ENCODE measurements at regions not wholly inside any gene's neighbourhood (a gene's known extent, or its start where the extent isn't known, plus 50 kb on each side); places are given as distances from the start of the nearest gene placed in this dataset.

DNA sequence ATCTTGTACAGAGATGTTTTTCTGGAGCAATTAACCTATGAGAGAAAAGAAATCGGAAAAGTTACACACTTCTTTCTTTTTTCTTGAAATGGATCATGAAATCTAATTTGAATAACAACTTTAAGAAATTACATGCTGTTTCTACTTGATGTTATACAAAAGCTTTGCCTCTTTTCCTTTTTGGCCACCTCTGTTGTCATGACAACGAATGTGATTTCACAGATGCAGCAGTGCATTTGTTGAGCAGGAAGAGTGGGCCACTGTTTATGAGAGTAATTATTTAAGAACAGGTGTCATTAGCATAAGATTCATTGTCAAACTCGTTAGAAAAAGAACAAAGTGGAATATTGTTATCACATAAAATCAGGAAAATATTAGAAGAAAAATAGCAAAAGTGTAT lies 148.3 kb upstream of the IMPG1 start:
- TF ChIP-seq POLR2AphosphoS5 (IDR thresholded peaks at IDR 0.05; ENCODE audit: low read depth, low read length) (no peak), POLR2A (IDR thresholded peaks at IDR 0.05; ENCODE audit: borderline replicate concordance, extremely low read depth, insufficient read depth, insufficient read length) (no peak), ZNF274 (IDR thresholded peaks at IDR 0.05; ENCODE audit: low read depth, low read length) (no peak), EZH2 (IDR thresholded peaks at IDR 0.05) (no peak), SP1 (IDR thresholded peaks at IDR 0.05; ENCODE audit: low read depth) (no peak), JUND (IDR thresholded peaks at IDR 0.05) (no peak), CEBPB (IDR thresholded peaks at IDR 0.05; ENCODE audit: low read depth) (no peak), EGR1 (IDR thresholded peaks at IDR 0.05; ENCODE audit: low read depth) (no peak), RAD21 (IDR thresholded peaks at IDR 0.05; ENCODE audit: low read depth) (no peak), CBX3 (IDR thresholded peaks at IDR 0.05; ENCODE audit: low read depth) (no peak), SRF (IDR thresholded peaks at IDR 0.05; ENCODE audit: low read depth) (no peak)
- TF ChIP-seq, protein P1, sequence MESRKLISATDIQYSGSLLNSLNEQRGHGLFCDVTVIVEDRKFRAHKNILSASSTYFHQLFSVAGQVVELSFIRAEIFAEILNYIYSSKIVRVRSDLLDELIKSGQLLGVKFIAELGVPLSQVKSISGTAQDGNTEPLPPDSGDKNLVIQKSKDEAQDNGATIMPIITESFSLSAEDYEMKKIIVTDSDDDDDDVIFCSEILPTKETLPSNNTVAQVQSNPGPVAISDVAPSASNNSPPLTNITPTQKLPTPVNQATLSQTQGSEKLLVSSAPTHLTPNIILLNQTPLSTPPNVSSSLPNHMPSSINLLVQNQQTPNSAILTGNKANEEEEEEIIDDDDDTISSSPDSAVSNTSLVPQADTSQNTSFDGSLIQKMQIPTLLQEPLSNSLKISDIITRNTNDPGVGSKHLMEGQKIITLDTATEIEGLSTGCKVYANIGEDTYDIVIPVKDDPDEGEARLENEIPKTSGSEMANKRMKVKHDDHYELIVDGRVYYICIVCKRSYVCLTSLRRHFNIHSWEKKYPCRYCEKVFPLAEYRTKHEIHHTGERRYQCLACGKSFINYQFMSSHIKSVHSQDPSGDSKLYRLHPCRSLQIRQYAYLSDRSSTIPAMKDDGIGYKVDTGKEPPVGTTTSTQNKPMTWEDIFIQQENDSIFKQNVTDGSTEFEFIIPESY (IDR thresholded peaks at IDR 0.05; ENCODE audit: extremely low read depth, insufficient replicate concordance, low read length): no peak
- TF ChIP-seq, protein P2, sequence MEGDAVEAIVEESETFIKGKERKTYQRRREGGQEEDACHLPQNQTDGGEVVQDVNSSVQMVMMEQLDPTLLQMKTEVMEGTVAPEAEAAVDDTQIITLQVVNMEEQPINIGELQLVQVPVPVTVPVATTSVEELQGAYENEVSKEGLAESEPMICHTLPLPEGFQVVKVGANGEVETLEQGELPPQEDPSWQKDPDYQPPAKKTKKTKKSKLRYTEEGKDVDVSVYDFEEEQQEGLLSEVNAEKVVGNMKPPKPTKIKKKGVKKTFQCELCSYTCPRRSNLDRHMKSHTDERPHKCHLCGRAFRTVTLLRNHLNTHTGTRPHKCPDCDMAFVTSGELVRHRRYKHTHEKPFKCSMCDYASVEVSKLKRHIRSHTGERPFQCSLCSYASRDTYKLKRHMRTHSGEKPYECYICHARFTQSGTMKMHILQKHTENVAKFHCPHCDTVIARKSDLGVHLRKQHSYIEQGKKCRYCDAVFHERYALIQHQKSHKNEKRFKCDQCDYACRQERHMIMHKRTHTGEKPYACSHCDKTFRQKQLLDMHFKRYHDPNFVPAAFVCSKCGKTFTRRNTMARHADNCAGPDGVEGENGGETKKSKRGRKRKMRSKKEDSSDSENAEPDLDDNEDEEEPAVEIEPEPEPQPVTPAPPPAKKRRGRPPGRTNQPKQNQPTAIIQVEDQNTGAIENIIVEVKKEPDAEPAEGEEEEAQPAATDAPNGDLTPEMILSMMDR (IDR thresholded peaks at IDR 0.05 in 2 of 3, conservative IDR thresholded peaks at IDR 0.05 in 1 of 3; ENCODE audit: borderline replicate concordance in 1 of 3, insufficient read depth in 1 of 3, low read depth in 2 of 3, low read length in 2 of 3): no peak
- TF ChIP-seq, protein P3, sequence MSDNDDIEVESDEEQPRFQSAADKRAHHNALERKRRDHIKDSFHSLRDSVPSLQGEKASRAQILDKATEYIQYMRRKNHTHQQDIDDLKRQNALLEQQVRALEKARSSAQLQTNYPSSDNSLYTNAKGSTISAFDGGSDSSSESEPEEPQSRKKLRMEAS (IDR thresholded peaks at IDR 0.05): no peak

All from HCT116 (cell line).